SK-N-SH treated with all-trans-retinoic acid at 6 μM for 48 hours (cell line): ENCODE measurements at regions not wholly inside any gene's neighbourhood (a gene's known extent, or its start where the extent isn't known, plus 50 kb on each side); places are given as distances from the start of the nearest gene placed in this dataset.

Experiments used
- ARNTL ChIP-seq: fragments of 450-650 bp; formaldehyde crosslinking; IDR thresholded peaks from 2 replicates; pipeline ENCODE4 v1.5.0; 2020; ENCODE audit warnings: low read depth, mild to moderate bottlenecking, moderate library complexity, borderline replicate concordance
- BACH2 ChIP-seq: fragments of 250-450 bp; sonication (Bioruptor Pico); IDR thresholded peaks from 2 replicates; pipeline ENCODE4 v1.9.0; 2021; ENCODE audit warnings: mild to moderate bottlenecking, borderline replicate concordance
- ESRRG ChIP-seq: fragments of 250-450 bp; sonication (Bioruptor Pico); IDR thresholded peaks from 2 replicates; pipeline ENCODE4 v1.6.1; 2021; ENCODE audit warnings: mild to moderate bottlenecking
- GLIS3 ChIP-seq: fragments of 250-450 bp; sonication (Bioruptor Pico); IDR thresholded peaks from 2 replicates; pipeline ENCODE4 v1.5.0; 2020; ENCODE audit warnings: mild to moderate bottlenecking, moderate library complexity
- RARB ChIP-seq: fragments of 250-450 bp; sonication (Bioruptor Pico); IDR thresholded peaks from 2 replicates; pipeline ENCODE4 v1.8.0; 2021; ENCODE audit warnings: mild to moderate bottlenecking, moderate library complexity
- TOX ChIP-seq: fragments of 250-450 bp; sonication (Bioruptor Pico); IDR thresholded peaks from 2 replicates; pipeline ENCODE4 v1.8.0; 2021; ENCODE audit warnings: mild to moderate bottlenecking, moderate library complexity, borderline replicate concordance
- ZFP30 ChIP-seq: fragments of 450-650 bp; formaldehyde crosslinking; IDR thresholded peaks from 2 replicates; pipeline ENCODE4 v1.5.0; 2022; ENCODE audit warnings: mild to moderate bottlenecking, moderate library complexity
- ZNF8 ChIP-seq: fragments of 450-650 bp; formaldehyde crosslinking; IDR thresholded peaks from 2 replicates; pipeline ENCODE4 v1.5.0; 2020; ENCODE audit warnings: mild to moderate bottlenecking, moderate library complexity
- TF ChIP-seq, protein P1 (sequence below): fragments of 250-450 bp; sonication (Bioruptor Pico); IDR thresholded peaks from 2 replicates; pipeline ENCODE4 v1.5.1; 2020; ENCODE audit warnings: low read depth, mild to moderate bottlenecking, moderate library complexity
- TF ChIP-seq, protein P2 (sequence below): fragments of 250-450 bp; sonication (Bioruptor Pico); IDR thresholded peaks from 2 replicates; pipeline ENCODE4 v1.5.0; 2020; ENCODE audit warnings: mild to moderate bottlenecking, moderate library complexity
- TF ChIP-seq, protein P3 (sequence below): fragments of 250-450 bp; sonication (Bioruptor Pico); IDR thresholded peaks from 2 replicates; pipeline ENCODE4 v1.8.0; 2020; ENCODE audit warnings: mild to moderate bottlenecking, moderate library complexity, borderline replicate concordance

DNA sequence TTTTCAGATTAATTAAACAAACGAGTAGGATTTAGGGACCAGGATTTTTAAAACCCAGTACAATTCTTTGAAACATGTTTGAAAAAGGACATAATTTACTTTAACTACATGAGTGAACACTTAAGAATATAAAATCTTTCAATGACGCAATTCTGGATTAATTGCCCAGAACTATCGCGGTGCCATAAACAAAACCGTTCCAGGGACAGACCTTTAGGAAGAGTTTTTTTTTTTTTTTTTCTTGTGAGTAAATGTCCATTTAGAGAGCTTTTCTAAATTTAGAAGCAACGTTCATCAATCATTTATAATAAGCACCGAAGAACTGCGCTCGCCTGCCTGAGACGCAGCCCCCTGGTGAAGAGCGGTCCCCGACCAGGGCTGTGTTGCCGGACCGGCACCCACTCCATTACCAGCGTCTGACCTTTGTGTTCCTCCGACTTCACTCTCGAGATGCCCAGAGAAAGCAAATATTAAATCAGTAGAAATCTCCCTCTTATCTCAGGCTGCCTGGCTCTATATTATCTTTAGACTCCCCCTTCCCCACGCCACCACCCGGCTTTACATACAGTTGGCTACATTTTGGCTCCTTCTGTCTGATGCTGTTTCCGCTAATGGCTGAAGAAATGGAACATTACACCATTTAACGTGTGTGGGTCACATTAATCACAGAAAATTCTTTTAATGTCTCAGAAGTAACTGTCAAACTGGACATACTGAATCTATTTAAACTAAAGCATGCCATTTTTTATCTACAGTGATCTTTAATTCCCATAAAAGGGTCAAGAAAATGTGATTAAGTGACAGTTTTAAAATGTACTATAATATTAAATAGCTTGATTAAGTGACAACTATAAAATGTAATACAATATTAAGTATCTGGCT, 364.0 kb upstream of the MEIS1 start:
- TF ChIP-seq ARNTL (CRISPR knock-in tag) = peak; percentile 89
- peak; percentile 64; the same call in 1 of the 2 replicates for TF ChIP-seq TOX (CRISPR knock-in tag)
- TF ChIP-seq RARB = peak; percentile 70; the same call in 1 of the 2 replicates
- TF ChIP-seq ESRRG (CRISPR knock-in tag) = peak; percentile 99
- TF ChIP-seq, protein P1, sequence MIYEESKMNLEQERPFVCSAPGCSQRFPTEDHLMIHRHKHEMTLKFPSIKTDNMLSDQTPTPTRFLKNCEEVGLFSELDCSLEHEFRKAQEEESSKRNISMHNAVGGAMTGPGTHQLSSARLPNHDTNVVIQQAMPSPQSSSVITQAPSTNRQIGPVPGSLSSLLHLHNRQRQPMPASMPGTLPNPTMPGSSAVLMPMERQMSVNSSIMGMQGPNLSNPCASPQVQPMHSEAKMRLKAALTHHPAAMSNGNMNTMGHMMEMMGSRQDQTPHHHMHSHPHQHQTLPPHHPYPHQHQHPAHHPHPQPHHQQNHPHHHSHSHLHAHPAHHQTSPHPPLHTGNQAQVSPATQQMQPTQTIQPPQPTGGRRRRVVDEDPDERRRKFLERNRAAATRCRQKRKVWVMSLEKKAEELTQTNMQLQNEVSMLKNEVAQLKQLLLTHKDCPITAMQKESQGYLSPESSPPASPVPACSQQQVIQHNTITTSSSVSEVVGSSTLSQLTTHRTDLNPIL = peak; percentile 99
- TF ChIP-seq GLIS3 (CRISPR knock-in tag) = peak; percentile 98
- peak; percentile 59 for TF ChIP-seq ZFP30 (CRISPR knock-in tag)
- peak; percentile 83 for TF ChIP-seq ZNF8
- TF ChIP-seq, protein P2, sequence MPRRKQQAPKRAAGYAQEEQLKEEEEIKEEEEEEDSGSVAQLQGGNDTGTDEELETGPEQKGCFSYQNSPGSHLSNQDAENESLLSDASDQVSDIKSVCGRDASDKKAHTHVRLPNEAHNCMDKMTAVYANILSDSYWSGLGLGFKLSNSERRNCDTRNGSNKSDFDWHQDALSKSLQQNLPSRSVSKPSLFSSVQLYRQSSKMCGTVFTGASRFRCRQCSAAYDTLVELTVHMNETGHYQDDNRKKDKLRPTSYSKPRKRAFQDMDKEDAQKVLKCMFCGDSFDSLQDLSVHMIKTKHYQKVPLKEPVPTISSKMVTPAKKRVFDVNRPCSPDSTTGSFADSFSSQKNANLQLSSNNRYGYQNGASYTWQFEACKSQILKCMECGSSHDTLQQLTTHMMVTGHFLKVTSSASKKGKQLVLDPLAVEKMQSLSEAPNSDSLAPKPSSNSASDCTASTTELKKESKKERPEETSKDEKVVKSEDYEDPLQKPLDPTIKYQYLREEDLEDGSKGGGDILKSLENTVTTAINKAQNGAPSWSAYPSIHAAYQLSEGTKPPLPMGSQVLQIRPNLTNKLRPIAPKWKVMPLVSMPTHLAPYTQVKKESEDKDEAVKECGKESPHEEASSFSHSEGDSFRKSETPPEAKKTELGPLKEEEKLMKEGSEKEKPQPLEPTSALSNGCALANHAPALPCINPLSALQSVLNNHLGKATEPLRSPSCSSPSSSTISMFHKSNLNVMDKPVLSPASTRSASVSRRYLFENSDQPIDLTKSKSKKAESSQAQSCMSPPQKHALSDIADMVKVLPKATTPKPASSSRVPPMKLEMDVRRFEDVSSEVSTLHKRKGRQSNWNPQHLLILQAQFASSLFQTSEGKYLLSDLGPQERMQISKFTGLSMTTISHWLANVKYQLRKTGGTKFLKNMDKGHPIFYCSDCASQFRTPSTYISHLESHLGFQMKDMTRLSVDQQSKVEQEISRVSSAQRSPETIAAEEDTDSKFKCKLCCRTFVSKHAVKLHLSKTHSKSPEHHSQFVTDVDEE = peak; percentile 100
- TF ChIP-seq, protein P3, sequence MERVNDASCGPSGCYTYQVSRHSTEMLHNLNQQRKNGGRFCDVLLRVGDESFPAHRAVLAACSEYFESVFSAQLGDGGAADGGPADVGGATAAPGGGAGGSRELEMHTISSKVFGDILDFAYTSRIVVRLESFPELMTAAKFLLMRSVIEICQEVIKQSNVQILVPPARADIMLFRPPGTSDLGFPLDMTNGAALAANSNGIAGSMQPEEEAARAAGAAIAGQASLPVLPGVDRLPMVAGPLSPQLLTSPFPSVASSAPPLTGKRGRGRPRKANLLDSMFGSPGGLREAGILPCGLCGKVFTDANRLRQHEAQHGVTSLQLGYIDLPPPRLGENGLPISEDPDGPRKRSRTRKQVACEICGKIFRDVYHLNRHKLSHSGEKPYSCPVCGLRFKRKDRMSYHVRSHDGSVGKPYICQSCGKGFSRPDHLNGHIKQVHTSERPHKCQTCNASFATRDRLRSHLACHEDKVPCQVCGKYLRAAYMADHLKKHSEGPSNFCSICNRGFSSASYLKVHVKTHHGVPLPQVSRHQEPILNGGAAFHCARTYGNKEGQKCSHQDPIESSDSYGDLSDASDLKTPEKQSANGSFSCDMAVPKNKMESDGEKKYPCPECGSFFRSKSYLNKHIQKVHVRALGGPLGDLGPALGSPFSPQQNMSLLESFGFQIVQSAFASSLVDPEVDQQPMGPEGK (CRISPR knock-in tag) = peak; percentile 99
- TF ChIP-seq BACH2 (CRISPR knock-in tag) = no peak
